HEK293 (cell line): ENCODE measurements at regions not wholly inside any gene's neighbourhood (a gene's known extent, or its start where the extent isn't known, plus 50 kb on each side); places are given as distances from the start of the nearest gene placed in this dataset.

Source experiments
- EGR2 ChIP-seq: fragments of 450-650 bp; formaldehyde crosslinking; IDR thresholded peaks from 2 replicates; pipeline ENCODE4 v1.5.1; 2016; ENCODE audit warnings: low read depth, missing biosample characterization, missing genetic modification characterization
- MZF1 ChIP-seq: fragments of 450-650 bp; formaldehyde crosslinking; IDR thresholded peaks from 2 replicates; pipeline ENCODE4 v1.5.1; 2017; ENCODE audit warnings: missing biosample characterization, missing genetic modification characterization, borderline replicate concordance
- TCF7L2 ChIP-seq: IDR thresholded peaks from 2 replicates; pipeline ENCODE4 v1.6.1; 2011; ENCODE audit warnings: low read depth, mild to moderate bottlenecking, inconsistent platforms, low read length, moderate library complexity, borderline replicate concordance
- TRIM28 ChIP-seq: IDR thresholded peaks from 2 replicates; pipeline ENCODE4 v1.6.1; 2011; ENCODE audit warnings: low read length, control low read depth, borderline replicate concordance
- ZNF214 ChIP-seq: fragments of 450-650 bp; formaldehyde crosslinking; IDR thresholded peaks from 2 replicates; pipeline ENCODE4 v1.5.1; 2017; ENCODE audit warnings: missing biosample characterization, mild to moderate bottlenecking, missing genetic modification characterization, borderline replicate concordance
- ZNF223 ChIP-seq: fragments of 450-650 bp; formaldehyde crosslinking; IDR thresholded peaks from 2 replicates; pipeline ENCODE4 v1.5.1; 2016; ENCODE audit warnings: missing biosample characterization, missing genetic modification characterization
- ZNF24 ChIP-seq: fragments of 450-650 bp; formaldehyde crosslinking; IDR thresholded peaks from 2 replicates; pipeline ENCODE4 v1.5.1; 2016; ENCODE audit warnings: missing biosample characterization, missing genetic modification characterization
- ZNF530 ChIP-seq: fragments of 450-650 bp; formaldehyde crosslinking; IDR thresholded peaks from 2 replicates; pipeline ENCODE4 v1.5.1; 2016; ENCODE audit warnings: low read depth, missing biosample characterization, missing genetic modification characterization
- ZNF639 ChIP-seq: fragments of 450-650 bp; formaldehyde crosslinking; IDR thresholded peaks from 2 replicates; pipeline ENCODE4 v1.5.1; 2016; ENCODE audit warnings: missing biosample characterization, missing genetic modification characterization
- ZNF792 ChIP-seq: fragments of 450-650 bp; formaldehyde crosslinking; IDR thresholded peaks from 2 replicates; pipeline ENCODE4 v1.5.1; 2016; ENCODE audit warnings: missing biosample characterization, missing genetic modification characterization
- TF ChIP-seq, protein P1 (sequence below): fragments of 450-650 bp; formaldehyde crosslinking; IDR thresholded peaks from 2 replicates; pipeline ENCODE4 v1.5.1; 2016; ENCODE audit warnings: missing biosample characterization, missing genetic modification characterization
- TF ChIP-seq, protein P2 (sequence below): fragments of 450-650 bp; IDR thresholded peaks from 2 replicates; pipeline ENCODE4 v1.5.1; 2018; ENCODE audit warnings: missing biosample characterization, mild to moderate bottlenecking, missing genetic modification characterization
- TF ChIP-seq, protein P3 (sequence below): fragments of 450-650 bp; formaldehyde crosslinking; IDR thresholded peaks from 2 replicates; pipeline ENCODE4 v1.5.1; 2016; ENCODE audit warnings: missing biosample characterization, missing genetic modification characterization
- TF ChIP-seq, protein P4 (sequence below): fragments of 450-650 bp; formaldehyde crosslinking; IDR thresholded peaks from 2 replicates; pipeline ENCODE4 v1.5.1; 2016; ENCODE audit warnings: missing biosample characterization, missing genetic modification characterization

GRCh38 chr2:49858113-49858490 lies 703.8 kb upstream of the FSHR start:
- TF ChIP-seq ZNF639 (tag by site-specific recombination) (no peak), ZNF792 (tag by site-specific recombination) (no peak), ZNF223 (tag by site-specific recombination) (no peak), EGR2 (tag by site-specific recombination) (no peak), TRIM28 (no peak), MZF1 (tag by site-specific recombination) (no peak), TCF7L2 (no peak), ZNF24 (tag by site-specific recombination) (no peak), ZNF530 (tag by site-specific recombination) (no peak), ZNF214 (tag by site-specific recombination) (no peak)
- TF ChIP-seq, protein P1, sequence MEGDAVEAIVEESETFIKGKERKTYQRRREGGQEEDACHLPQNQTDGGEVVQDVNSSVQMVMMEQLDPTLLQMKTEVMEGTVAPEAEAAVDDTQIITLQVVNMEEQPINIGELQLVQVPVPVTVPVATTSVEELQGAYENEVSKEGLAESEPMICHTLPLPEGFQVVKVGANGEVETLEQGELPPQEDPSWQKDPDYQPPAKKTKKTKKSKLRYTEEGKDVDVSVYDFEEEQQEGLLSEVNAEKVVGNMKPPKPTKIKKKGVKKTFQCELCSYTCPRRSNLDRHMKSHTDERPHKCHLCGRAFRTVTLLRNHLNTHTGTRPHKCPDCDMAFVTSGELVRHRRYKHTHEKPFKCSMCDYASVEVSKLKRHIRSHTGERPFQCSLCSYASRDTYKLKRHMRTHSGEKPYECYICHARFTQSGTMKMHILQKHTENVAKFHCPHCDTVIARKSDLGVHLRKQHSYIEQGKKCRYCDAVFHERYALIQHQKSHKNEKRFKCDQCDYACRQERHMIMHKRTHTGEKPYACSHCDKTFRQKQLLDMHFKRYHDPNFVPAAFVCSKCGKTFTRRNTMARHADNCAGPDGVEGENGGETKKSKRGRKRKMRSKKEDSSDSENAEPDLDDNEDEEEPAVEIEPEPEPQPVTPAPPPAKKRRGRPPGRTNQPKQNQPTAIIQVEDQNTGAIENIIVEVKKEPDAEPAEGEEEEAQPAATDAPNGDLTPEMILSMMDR (tag by site-specific recombination) = no peak
- TF ChIP-seq, protein P2, sequence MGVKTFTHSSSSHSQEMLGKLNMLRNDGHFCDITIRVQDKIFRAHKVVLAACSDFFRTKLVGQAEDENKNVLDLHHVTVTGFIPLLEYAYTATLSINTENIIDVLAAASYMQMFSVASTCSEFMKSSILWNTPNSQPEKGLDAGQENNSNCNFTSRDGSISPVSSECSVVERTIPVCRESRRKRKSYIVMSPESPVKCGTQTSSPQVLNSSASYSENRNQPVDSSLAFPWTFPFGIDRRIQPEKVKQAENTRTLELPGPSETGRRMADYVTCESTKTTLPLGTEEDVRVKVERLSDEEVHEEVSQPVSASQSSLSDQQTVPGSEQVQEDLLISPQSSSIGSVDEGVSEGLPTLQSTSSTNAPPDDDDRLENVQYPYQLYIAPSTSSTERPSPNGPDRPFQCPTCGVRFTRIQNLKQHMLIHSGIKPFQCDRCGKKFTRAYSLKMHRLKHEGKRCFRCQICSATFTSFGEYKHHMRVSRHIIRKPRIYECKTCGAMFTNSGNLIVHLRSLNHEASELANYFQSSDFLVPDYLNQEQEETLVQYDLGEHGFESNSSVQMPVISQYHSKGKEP = no peak
- TF ChIP-seq, protein P3, sequence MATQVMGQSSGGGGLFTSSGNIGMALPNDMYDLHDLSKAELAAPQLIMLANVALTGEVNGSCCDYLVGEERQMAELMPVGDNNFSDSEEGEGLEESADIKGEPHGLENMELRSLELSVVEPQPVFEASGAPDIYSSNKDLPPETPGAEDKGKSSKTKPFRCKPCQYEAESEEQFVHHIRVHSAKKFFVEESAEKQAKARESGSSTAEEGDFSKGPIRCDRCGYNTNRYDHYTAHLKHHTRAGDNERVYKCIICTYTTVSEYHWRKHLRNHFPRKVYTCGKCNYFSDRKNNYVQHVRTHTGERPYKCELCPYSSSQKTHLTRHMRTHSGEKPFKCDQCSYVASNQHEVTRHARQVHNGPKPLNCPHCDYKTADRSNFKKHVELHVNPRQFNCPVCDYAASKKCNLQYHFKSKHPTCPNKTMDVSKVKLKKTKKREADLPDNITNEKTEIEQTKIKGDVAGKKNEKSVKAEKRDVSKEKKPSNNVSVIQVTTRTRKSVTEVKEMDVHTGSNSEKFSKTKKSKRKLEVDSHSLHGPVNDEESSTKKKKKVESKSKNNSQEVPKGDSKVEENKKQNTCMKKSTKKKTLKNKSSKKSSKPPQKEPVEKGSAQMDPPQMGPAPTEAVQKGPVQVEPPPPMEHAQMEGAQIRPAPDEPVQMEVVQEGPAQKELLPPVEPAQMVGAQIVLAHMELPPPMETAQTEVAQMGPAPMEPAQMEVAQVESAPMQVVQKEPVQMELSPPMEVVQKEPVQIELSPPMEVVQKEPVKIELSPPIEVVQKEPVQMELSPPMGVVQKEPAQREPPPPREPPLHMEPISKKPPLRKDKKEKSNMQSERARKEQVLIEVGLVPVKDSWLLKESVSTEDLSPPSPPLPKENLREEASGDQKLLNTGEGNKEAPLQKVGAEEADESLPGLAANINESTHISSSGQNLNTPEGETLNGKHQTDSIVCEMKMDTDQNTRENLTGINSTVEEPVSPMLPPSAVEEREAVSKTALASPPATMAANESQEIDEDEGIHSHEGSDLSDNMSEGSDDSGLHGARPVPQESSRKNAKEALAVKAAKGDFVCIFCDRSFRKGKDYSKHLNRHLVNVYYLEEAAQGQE = no peak
- TF ChIP-seq, protein P4, sequence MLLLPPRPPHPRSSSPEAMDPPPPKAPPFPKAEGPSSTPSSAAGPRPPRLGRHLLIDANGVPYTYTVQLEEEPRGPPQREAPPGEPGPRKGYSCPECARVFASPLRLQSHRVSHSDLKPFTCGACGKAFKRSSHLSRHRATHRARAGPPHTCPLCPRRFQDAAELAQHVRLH = no peak
